ENCODE measurements at regions not wholly inside any gene's neighbourhood (a gene's known extent, or its start where the extent isn't known, plus 50 kb on each side); places are given as distances from the start of the nearest gene placed in this dataset.
"Not testable (repeated sequence)": the region's sequence is repeated elsewhere in the genome, so short reads cannot be mapped to it uniquely, and the experiment has no call there.

- no peak for DNase-seq
Measured at GRCh38 chr6:103507052-103507451, 1352.7 kb downstream of the HACE1 start.

GRCh38 chr6:103505155-103505518 lies 1354.6 kb downstream of the HACE1 start:
- no peak for DNase-seq

- DNase-seq: no peak
Measured at GRCh38 chr6:103504501-103505154, 1355.1 kb downstream of the HACE1 start.

- not testable (repeated sequence) for DNase-seq
Measured at GRCh38 chr6:103496588-103496987, 1363.1 kb downstream of the HACE1 start.

GRCh38 chr6:103456652-103457051 lies 1403.1 kb downstream of the HACE1 start:
- DNase-seq: no peak

- no peak for DNase-seq
Measured at GRCh38 chr6:103455275-103455674, 1404.4 kb downstream of the HACE1 start.

GRCh38 chr6:103409475-103409874 lies 1450.2 kb downstream of the HACE1 start:
- no peak for DNase-seq

- DNase-seq: no peak
Measured at GRCh38 chr6:103405321-103405720, 1454.4 kb downstream of the HACE1 start.

- DNase-seq: no peak
Measured at GRCh38 chr6:103404799-103405198, 1454.9 kb downstream of the HACE1 start.

GRCh38 chr6:103396768-103397167 lies 1463.0 kb downstream of the HACE1 start:
- DNase-seq: no peak

GRCh38 chr6:103379272-103379671 lies 1480.4 kb downstream of the HACE1 start:
- no peak for DNase-seq

GRCh38 chr6:103367212-103367611 lies 1492.5 kb downstream of the HACE1 start:
- DNase-seq: no peak

GRCh38 chr6:103356531-103356930 lies 1503.2 kb downstream of the HACE1 start:
- DNase-seq: no peak

GRCh38 chr6:103344554-103345163 lies 1515.1 kb downstream of the HACE1 start:
- no peak for DNase-seq

- DNase-seq: no peak
Measured at GRCh38 chr6:103335412-103335811, 1524.3 kb downstream of the HACE1 start.

- DNase-seq: no peak
Measured at GRCh38 chr6:103326760-103327757, 1532.7 kb downstream of the HACE1 start.

- no peak for DNase-seq
Measured at GRCh38 chr6:103313432-103313831, 1546.3 kb downstream of the HACE1 start.

- DNase-seq: not testable (repeated sequence)
Measured at GRCh38 chr6:103294376-103294775, 1565.3 kb downstream of the HACE1 start.

- no peak for DNase-seq
Measured at GRCh38 chr6:103284835-103285234, 1574.9 kb downstream of the HACE1 start.

GRCh38 chr6:103280417-103280816 lies 1579.3 kb downstream of the HACE1 start:
- DNase-seq: no peak

- no peak for DNase-seq
Measured at GRCh38 chr6:103277936-103278335, 1581.8 kb downstream of the HACE1 start.

GRCh38 chr6:103273048-103273447 lies 1586.7 kb downstream of the HACE1 start:
- no peak for DNase-seq

- no peak for DNase-seq
Measured at GRCh38 chr6:103269581-103269980, 1590.1 kb downstream of the HACE1 start.

GRCh38 chr6:103268335-103268734 lies 1591.4 kb downstream of the HACE1 start:
- DNase-seq: no peak

Measured in GF-D8 (cell line).